MM.1S (cell line): ENCODE measurements at regions not wholly inside any gene's neighbourhood (a gene's known extent, or its start where the extent isn't known, plus 50 kb on each side); places are given as distances from the start of the nearest gene placed in this dataset.

Experiments used
- EZH2 ChIP-seq: fragments of 300-600 bp; sonication (generic); optimal IDR thresholded peaks from 2 replicates; pipeline ENCODE3; 2017; ENCODE audit warnings: low read depth, mild to moderate bottlenecking, antibody characterized with exemption, low read length, mixed read lengths
- TF ChIP-seq, protein P1 (sequence below): fragments of 300-600 bp; sonication (generic); IDR thresholded peaks from 2 replicates; pipeline ENCODE4 v1.5.1; 2016; ENCODE audit warnings: antibody characterized with exemption, low read length, mixed read lengths

DNA sequence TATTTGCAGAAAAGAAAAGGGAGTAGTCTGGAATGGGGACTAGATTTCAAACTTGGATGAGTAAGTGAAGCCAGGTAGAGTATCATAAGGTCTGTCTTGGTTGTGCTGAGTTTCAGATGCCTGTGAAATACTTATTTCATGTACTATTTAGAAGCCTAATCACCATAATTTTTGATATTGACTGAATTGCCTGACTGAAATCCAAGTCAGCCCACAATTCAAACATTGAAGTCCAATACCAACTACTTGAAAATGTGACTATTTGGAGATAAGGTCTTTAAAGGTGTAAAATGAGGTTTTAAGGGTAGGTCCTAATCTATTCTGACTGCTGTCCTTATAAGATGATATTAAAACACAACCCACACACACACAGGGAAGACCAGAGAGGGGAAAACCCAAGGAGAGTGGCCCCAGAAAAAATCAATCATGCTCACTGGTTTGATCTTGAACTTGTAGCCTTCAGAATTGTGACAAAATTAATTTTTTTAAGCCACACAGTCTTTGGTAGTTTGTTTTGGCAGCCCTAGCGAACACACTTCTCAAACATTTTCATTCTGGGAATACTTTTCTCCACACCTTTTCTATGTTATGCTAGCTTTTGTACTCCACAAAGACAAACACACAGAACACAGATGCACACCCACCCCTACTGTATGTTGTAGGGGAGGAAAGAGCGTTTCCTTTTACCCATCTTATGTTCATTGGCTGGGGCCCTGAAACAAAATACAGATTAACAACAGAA, 126.3 kb downstream of the HFE start:
- TF ChIP-seq, protein P1, sequence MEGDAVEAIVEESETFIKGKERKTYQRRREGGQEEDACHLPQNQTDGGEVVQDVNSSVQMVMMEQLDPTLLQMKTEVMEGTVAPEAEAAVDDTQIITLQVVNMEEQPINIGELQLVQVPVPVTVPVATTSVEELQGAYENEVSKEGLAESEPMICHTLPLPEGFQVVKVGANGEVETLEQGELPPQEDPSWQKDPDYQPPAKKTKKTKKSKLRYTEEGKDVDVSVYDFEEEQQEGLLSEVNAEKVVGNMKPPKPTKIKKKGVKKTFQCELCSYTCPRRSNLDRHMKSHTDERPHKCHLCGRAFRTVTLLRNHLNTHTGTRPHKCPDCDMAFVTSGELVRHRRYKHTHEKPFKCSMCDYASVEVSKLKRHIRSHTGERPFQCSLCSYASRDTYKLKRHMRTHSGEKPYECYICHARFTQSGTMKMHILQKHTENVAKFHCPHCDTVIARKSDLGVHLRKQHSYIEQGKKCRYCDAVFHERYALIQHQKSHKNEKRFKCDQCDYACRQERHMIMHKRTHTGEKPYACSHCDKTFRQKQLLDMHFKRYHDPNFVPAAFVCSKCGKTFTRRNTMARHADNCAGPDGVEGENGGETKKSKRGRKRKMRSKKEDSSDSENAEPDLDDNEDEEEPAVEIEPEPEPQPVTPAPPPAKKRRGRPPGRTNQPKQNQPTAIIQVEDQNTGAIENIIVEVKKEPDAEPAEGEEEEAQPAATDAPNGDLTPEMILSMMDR = no peak
- no peak for TF ChIP-seq EZH2
